B cell (primary cell): ENCODE measurements at regions not wholly inside any gene's neighbourhood (a gene's known extent, or its start where the extent isn't known, plus 50 kb on each side); places are given as distances from the start of the nearest gene placed in this dataset.

Experiments used
- CTCF ChIP-seq: fragments of 200-600 bp; IDR thresholded peaks from one replicate; pipeline ENCODE4 v1.8.0; 2022; ENCODE audit warnings: antibody characterized with exemption, mild to moderate bottlenecking
- EZH2 ChIP-seq: IDR thresholded peaks from 2 replicates; pipeline ENCODE4 v1.6.1; 2012; ENCODE audit warnings: borderline replicate concordance, low read depth, mild to moderate bottlenecking, moderate library complexity, low read length; ENCODE audit not compliant: insufficient read depth, poor library complexity, severe bottlenecking

GRCh38 chr15:29207758-29208108 is 61.9 kb downstream of the NSMCE3 start:
- no peak for TF ChIP-seq CTCF
- TF ChIP-seq EZH2: no peak
